Gastroesophageal sphincter (tissue), 3 donors: ENCODE measurements at regions not wholly inside any gene's neighbourhood (a gene's known extent, or its start where the extent isn't known, plus 50 kb on each side); places are given as distances from the start of the nearest gene placed in this dataset.

Experiments
- CTCF ChIP-seq, 4 experiments: fragments of 200-600 bp in 2 of 4; fragments of 450-650 bp in 2 of 4; sonication (generic) in 1 of 4; IDR thresholded peaks; one replicate each; pipeline ENCODE4 v1.5.1; 2017 to 2019; ENCODE audit warnings: antibody characterized with exemption in 4 of 4, mild to moderate bottlenecking in 2 of 4, moderate library complexity in 2 of 4
- EP300 ChIP-seq: sonication (generic); formaldehyde crosslinking; IDR thresholded peaks from one replicate; pipeline ENCODE4 v1.6.1; 2017; ENCODE audit warnings: antibody characterized with exemption, mild to moderate bottlenecking
- POLR2A ChIP-seq, 2 donors: fragments of 450-650 bp; IDR thresholded peaks; one replicate each; pipeline ENCODE4 v1.6.1; 2017; ENCODE audit warnings: antibody characterized with exemption in 2 of 2, mild to moderate bottlenecking in 2 of 2, moderate library complexity in 1 of 2

- TF ChIP-seq POLR2A (IDR thresholded peaks at IDR 0.05) (no peak), EP300 (no peak), CTCF (IDR thresholded peaks at IDR 0.05) (no peak)
These were observed 73.1 kb upstream of the BARX2 start for GRCh38 chr11:129302386-129303101.
